PC-9 (cell line): ENCODE measurements at regions not wholly inside any gene's neighbourhood (a gene's known extent, or its start where the extent isn't known, plus 50 kb on each side); places are given as distances from the start of the nearest gene placed in this dataset.

Source experiments
- BruUV-seq: library from RNA; stranded (reverse); fragments of 400-500 nt; replicated peaks from 2 replicates; lab custom pipeline; 2021; lab: Mats Ljungman, UMichigan
- CTCF ChIA-PET: fragments of 300-600 bp; sonication (Branson Sonifier 250); formaldehyde crosslinking; loops from one replicate; lab custom pipeline; 2022; ENCODE audit warnings: antibody characterized with exemption; lab: Charles Lee
- POLR2A ChIA-PET: fragments of 300-600 bp; sonication (Branson Sonifier 250); formaldehyde crosslinking; loops from one replicate; lab custom pipeline; 2022; ENCODE audit warnings: antibody characterized with exemption; ENCODE audit not compliant: unreplicated experiment; lab: Charles Lee
- DNase-seq, 2 experiments: peaks; one replicate each; pipeline versions ENCODE4 v3.0.0 to v3.0.0-alpha.2; 2015 to 2022; ENCODE audit warnings: mixed read lengths in 1 of 2
- H2AFZ ChIP-seq: fragments of 200-600 bp; sonication (generic); 2 replicates; pipeline ENCODE4 v1.8.1; 2017; ENCODE audit warnings: antibody characterized with exemption
- H3F3A ChIP-seq: fragments of 200-600 bp; sonication (generic); 2 replicates; pipeline ENCODE4 v1.8.1; 2017; ENCODE audit warnings: antibody characterized with exemption, mild to moderate bottlenecking, low read depth; ENCODE audit not compliant: insufficient read depth
- H3K27ac ChIP-seq: fragments of 200-600 bp; sonication (generic); 2 replicates; pipeline ENCODE4 v1.6.1; 2016; ENCODE audit warnings: mixed run types
- H3K27me3 ChIP-seq: fragments of 200-600 bp; sonication (generic); 2 replicates; pipeline ENCODE4 v1.6.1; 2016; ENCODE audit warnings: low read depth, mixed run types; ENCODE audit not compliant: insufficient read depth
- H3K36me3 ChIP-seq: fragments of 200-600 bp; sonication (generic); 2 replicates; pipeline ENCODE4 v1.6.1; 2016; ENCODE audit warnings: low read depth, mixed run types
- H3K4me1 ChIP-seq: fragments of 200-600 bp; sonication (generic); replicated peaks from 2 replicates; pipeline ENCODE4 v1.6.1; 2016; ENCODE audit warnings: mixed run types; ENCODE audit not compliant: insufficient read depth
- H3K4me2 ChIP-seq: fragments of 200-600 bp; sonication (generic); 2 replicates; pipeline ENCODE4 v1.6.1; 2017; ENCODE audit warnings: mixed run types
- H3K4me3 ChIP-seq: fragments of 200-600 bp; sonication (generic); 2 replicates; pipeline ENCODE4 v1.6.1; 2016; ENCODE audit warnings: mixed run types
- H3K79me2 ChIP-seq: fragments of 200-600 bp; sonication (generic); 2 replicates; pipeline ENCODE4 v1.6.1; 2017; ENCODE audit warnings: low read depth, mixed run types
- H3K9me2 ChIP-seq: fragments of 200-600 bp; sonication (generic); 2 replicates; pipeline ENCODE4 v1.8.1; 2017; ENCODE audit warnings: mild to moderate bottlenecking; ENCODE audit not compliant: insufficient read depth
- H3K9me3 ChIP-seq: fragments of 200-600 bp; sonication (generic); 2 replicates; pipeline ENCODE4 v1.8.1; 2016; ENCODE audit warnings: low read depth; ENCODE audit not compliant: insufficient read depth
- H4K20me1 ChIP-seq: fragments of 200-600 bp; sonication (generic); 2 replicates; pipeline ENCODE4 v1.8.1; 2017; ENCODE audit not compliant: insufficient read depth
- CTCF ChIP-seq: fragments of 200-600 bp; sonication (generic); conservative IDR thresholded peaks from 2 replicates; pipeline ENCODE4 v1.6.1; 2017; ENCODE audit warnings: mixed run types, antibody characterized with exemption, mild to moderate bottlenecking, moderate library complexity
- EZH2 ChIP-seq: fragments of 200-600 bp; sonication (generic); IDR thresholded peaks from 2 replicates; pipeline ENCODE4 v1.8.0; 2017; ENCODE audit warnings: antibody characterized with exemption, low read depth
- intact Hi-C: fragments of 100-400 bp; cut with micrococcal nuclease; formaldehyde crosslinking; loops from one replicate; pipeline ENCODE4 v1.10.0; 2022; ENCODE audit not compliant: unreplicated experiment

- CTCF ChIA-PET: no interaction called here
- no peaks in the 10 kb centered on the region for H4K20me1 ChIP-seq
- no peaks in the 10 kb centered on the region for H3K4me1 ChIP-seq
- no peak overlapping the region for H3K27ac ChIP-seq
- POLR2A ChIA-PET: no interaction called here
- no peaks in the 10 kb centered on the region for H3F3A ChIP-seq
- no peaks in the 10 kb centered on the region for H3K36me3 ChIP-seq
- no peak overlapping the region for H2AFZ ChIP-seq
- H3K9me2 ChIP-seq: peaks cover 4% of the 10 kb centered on the region; the same call in 1 of the 2 replicates
- no peak overlapping the region for H3K4me3 ChIP-seq
- no peaks in the 10 kb centered on the region; the same call in 1 of the 2 replicates for H3K9me3 ChIP-seq
- BruUV-seq: no TSS peak
- no peak for DNase-seq
- H3K4me2 ChIP-seq: no peak overlapping the region
- H3K27me3 ChIP-seq: no peaks in the 10 kb centered on the region
- no peak for TF ChIP-seq CTCF
- no peak for TF ChIP-seq EZH2
- H3K79me2 ChIP-seq: no peaks in the 10 kb centered on the region
- intact Hi-C loops: no loop called here
Measured at GRCh38 chr3:106942051-106942450, 435.2 kb upstream of the CCDC54 start.

- peak overlapping the region; percentile 3; the same call in 1 of the 2 replicates for H2AFZ ChIP-seq
Measured at GRCh38 chr3:106943071-106943470, 434.2 kb upstream of the CCDC54 start.

GRCh38 chr3:106945435-106945834, 431.8 kb upstream of the CCDC54 start:
- no peaks in the 10 kb centered on the region for H4K20me1 ChIP-seq
- no peak overlapping the region for H3K4me2 ChIP-seq
- DNase-seq: no peak
- BruUV-seq: no TSS peak
- no peaks in the 10 kb centered on the region for H3F3A ChIP-seq
- H3K27me3 ChIP-seq: no peaks in the 10 kb centered on the region
- H3K4me3 ChIP-seq: no peak overlapping the region
- H3K27ac ChIP-seq: no peak overlapping the region
- peaks cover 4% of the 10 kb centered on the region for H3K9me2 ChIP-seq
- no peak overlapping the region for H2AFZ ChIP-seq
- no peaks in the 10 kb centered on the region for H3K4me1 ChIP-seq
- no peaks in the 10 kb centered on the region; the same call in 1 of the 2 replicates for H3K9me3 ChIP-seq
- no peaks in the 10 kb centered on the region; the same call in 1 of the 2 replicates for H3K36me3 ChIP-seq
- intact Hi-C loops: no loop called here
- TF ChIP-seq CTCF (no peak), EZH2 (no peak)
- ChIA-PET CTCF (no interaction called here), POLR2A (no interaction called here)
- H3K79me2 ChIP-seq: no peaks in the 10 kb centered on the region

More at GRCh38 chr3:106943071-106943470, 434.2 kb upstream of the CCDC54 start:
- Histone ChIP-seq H3F3A (no peaks in the 10 kb centered on the region), H3K9me2 (peaks cover 4% of the 10 kb centered on the region), H4K20me1 (no peaks in the 10 kb centered on the region), H3K27me3 (no peaks in the 10 kb centered on the region), H3K79me2 (no peaks in the 10 kb centered on the region), H3K36me3 (no peaks in the 10 kb centered on the region), H3K27ac (no peak overlapping the region), H3K4me2 (no peak overlapping the region), H3K9me3 (no peaks in the 10 kb centered on the region; the same call in 1 of the 2 replicates), H3K4me1 (no peaks in the 10 kb centered on the region), H3K4me3 (no peak overlapping the region)
- ChIA-PET CTCF (no interaction called here), POLR2A (no interaction called here)
- BruUV-seq: no TSS peak
- DNase-seq: no peak
- intact Hi-C loops: no loop called here
- TF ChIP-seq EZH2 (no peak), CTCF (no peak)
